DOHH2 (cell line): ENCODE measurements at regions not wholly inside any gene's neighbourhood (a gene's known extent, or its start where the extent isn't known, plus 50 kb on each side); places are given as distances from the start of the nearest gene placed in this dataset.

ENCODE experiments used
- EZH2phosphoT487 ChIP-seq: fragments of 200-600 bp; sonication (generic); IDR thresholded peaks from 2 replicates; pipeline ENCODE4 v1.6.1; 2017; ENCODE audit warnings: borderline replicate concordance, mild to moderate bottlenecking, antibody characterized with exemption, low read length, moderate library complexity, mixed read lengths
- TF ChIP-seq, protein P1 (sequence below): fragments of 200-600 bp; sonication (generic); IDR thresholded peaks from one replicate; pipeline ENCODE4 v1.5.1; 2014; ENCODE audit warnings: antibody characterized with exemption, mild to moderate bottlenecking, low read depth, low read length; ENCODE audit not compliant: poor library complexity, severe bottlenecking

GRCh38 chr17:33438139-33438538 is 145.0 kb upstream of the ASIC2 start:
- TF ChIP-seq EZH2phosphoT487, result no peak
- TF ChIP-seq, protein P1, sequence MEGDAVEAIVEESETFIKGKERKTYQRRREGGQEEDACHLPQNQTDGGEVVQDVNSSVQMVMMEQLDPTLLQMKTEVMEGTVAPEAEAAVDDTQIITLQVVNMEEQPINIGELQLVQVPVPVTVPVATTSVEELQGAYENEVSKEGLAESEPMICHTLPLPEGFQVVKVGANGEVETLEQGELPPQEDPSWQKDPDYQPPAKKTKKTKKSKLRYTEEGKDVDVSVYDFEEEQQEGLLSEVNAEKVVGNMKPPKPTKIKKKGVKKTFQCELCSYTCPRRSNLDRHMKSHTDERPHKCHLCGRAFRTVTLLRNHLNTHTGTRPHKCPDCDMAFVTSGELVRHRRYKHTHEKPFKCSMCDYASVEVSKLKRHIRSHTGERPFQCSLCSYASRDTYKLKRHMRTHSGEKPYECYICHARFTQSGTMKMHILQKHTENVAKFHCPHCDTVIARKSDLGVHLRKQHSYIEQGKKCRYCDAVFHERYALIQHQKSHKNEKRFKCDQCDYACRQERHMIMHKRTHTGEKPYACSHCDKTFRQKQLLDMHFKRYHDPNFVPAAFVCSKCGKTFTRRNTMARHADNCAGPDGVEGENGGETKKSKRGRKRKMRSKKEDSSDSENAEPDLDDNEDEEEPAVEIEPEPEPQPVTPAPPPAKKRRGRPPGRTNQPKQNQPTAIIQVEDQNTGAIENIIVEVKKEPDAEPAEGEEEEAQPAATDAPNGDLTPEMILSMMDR, result no peak
